Thoracic aorta (tissue), 2 donors: ENCODE measurements at regions not wholly inside any gene's neighbourhood (a gene's known extent, or its start where the extent isn't known, plus 50 kb on each side); places are given as distances from the start of the nearest gene placed in this dataset.
A peak's percentile ranks its signal among the peaks of the same experiment; 100 is the strongest.

Source experiments
- ATAC-seq: fragments of 150-250 bp; one replicate; pipeline ENCODE4 v1.8.0; 2017; ENCODE audit warnings: low read depth; ENCODE audit not compliant: insufficient number of reproducible peaks, low FRiP score
- DNase-seq: peaks from one replicate; pipeline ENCODE4 v3.0.0-alpha.2; 2020; ENCODE audit warnings: low spot score
- H3K27ac ChIP-seq, 2 donors: fragments of 200-600 bp; sonication (generic); 1 replicate in 1 of 2; 2 replicates in 1 of 2; pipeline ENCODE4 v1.5.1; 2016; ENCODE audit warnings: mild to moderate bottlenecking in 2 of 2, moderate library complexity in 2 of 2
- H3K27me3 ChIP-seq: fragments of 200-600 bp; sonication (generic); replicated peaks from 2 replicates; pipeline ENCODE4 v1.6.0; 2016; ENCODE audit warnings: mild to moderate bottlenecking; ENCODE audit not compliant: insufficient read depth
- H3K36me3 ChIP-seq: fragments of 200-600 bp; sonication (generic); one replicate; pipeline ENCODE4 v1.5.1; 2016
- H3K4me1 ChIP-seq, 2 donors: fragments of 200-600 bp; sonication (generic); 1 replicate in 1 of 2; 2 replicates in 1 of 2; pipeline versions ENCODE4 v1.5.1 to v1.6.0; 2016; ENCODE audit warnings: low read depth in 2 of 2, mild to moderate bottlenecking in 1 of 2; ENCODE audit not compliant: control insufficient read depth in 1 of 2
- H3K4me3 ChIP-seq: fragments of 200-600 bp; sonication (generic); 2 replicates; pipeline ENCODE4 v1.5.1; 2016; ENCODE audit warnings: mild to moderate bottlenecking
- H3K9me3 ChIP-seq: fragments of 200-600 bp; sonication (generic); 2 replicates; pipeline ENCODE4 v1.5.1; 2016
- CTCF ChIP-seq: fragments of 200-600 bp; sonication (generic); IDR thresholded peaks from one replicate; pipeline ENCODE4 v1.5.1; 2019; ENCODE audit warnings: antibody characterized with exemption

DNA sequence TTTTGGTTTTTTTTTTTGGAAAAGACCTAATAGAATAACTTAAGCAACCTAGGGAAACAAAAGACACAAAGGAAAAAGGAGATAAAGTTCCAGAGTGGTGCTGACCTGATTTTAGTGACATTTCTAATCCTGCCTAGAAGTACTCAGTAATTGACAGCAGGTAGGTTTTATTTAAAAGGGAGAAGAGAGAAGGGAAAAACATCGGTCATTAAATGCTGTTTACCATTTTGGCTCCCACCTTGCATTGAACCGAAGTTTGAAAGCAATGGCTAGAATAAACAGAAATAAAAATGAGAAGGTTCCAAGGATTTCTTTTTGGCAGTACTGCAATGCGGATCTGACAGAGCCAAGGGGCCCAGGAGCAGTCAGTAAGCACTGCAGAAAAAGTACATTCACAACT is 115.8 kb upstream of the MAOA start:
- Histone ChIP-seq H3K4me3 (no peak overlapping the region), H3K4me1 (no peaks in the 10 kb centered on the region), H3K27me3 (no peaks in the 10 kb centered on the region), H3K36me3 (no peaks in the 10 kb centered on the region), H3K9me3 (no peaks in the 10 kb centered on the region), H3K27ac (no peak overlapping the region)
- DNase-seq (no peak), ATAC-seq (no peak)
- no peak for TF ChIP-seq CTCF

DNA sequence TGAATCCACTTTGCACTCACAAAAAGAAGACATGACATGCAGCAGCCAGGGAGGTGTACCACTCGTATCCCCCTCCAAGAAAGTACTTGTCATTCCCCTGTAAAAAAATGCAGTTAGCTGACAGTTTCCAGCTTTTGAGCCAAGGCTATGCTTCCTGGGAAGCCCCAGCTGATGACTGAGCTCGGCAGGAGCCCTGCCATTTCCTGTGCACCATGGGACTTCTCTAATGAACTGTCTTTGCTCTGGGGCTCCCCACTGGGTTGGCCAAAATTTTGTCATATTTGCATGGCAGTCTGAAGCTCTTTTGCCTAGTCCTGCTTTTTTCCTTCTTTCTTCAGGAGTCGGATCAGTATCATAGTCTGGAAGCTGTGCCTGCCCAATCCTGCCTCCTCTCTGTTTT is 104.5 kb upstream of the MAOA start:
- Histone ChIP-seq H3K27me3 (no peaks in the 10 kb centered on the region), H3K27ac (no peak overlapping the region), H3K4me3 (peak overlapping the region; percentile 36), H3K9me3 (no peaks in the 10 kb centered on the region), H3K4me1 (no peaks in the 10 kb centered on the region), H3K36me3 (no peaks in the 10 kb centered on the region)
- no peak for DNase-seq
- TF ChIP-seq CTCF = no peak
- no peak for ATAC-seq

- Histone ChIP-seq H3K27ac (no peak overlapping the region), H3K9me3 (no peaks in the 10 kb centered on the region), H3K27me3 (no peaks in the 10 kb centered on the region), H3K4me3 (peak overlapping the region; percentile 36), H3K4me1 (no peaks in the 10 kb centered on the region), H3K36me3 (no peaks in the 10 kb centered on the region)
- ATAC-seq (no peak), DNase-seq (no peak)
- TF ChIP-seq CTCF = no peak
Measured at GRCh38 chrX:43552156-43552555, 103.9 kb upstream of the MAOA start.

DNA sequence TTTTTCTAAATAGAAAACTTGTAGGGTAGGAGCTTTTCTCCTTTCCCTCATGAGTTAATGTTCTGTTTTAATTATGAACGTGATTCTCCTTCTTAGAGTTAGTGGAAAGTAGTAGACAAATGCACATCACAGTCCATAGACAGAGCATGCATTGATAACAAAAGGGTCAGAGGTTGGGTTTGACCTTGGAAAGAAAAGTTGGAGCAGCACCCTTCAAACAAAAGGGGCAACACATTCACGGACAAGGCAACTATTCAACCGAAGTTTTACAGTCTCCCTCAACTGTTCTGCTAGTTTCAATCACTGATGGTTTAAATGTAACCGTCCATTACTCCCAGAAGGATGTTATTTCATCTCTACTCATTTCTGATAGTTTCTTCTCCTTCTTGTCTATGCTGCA is 103.4 kb upstream of the MAOA start:
- DNase-seq (no peak), ATAC-seq (no peak)
- H3K27me3 ChIP-seq = no peaks in the 10 kb centered on the region
- H3K4me3 ChIP-seq = no peak overlapping the region
- H3K36me3 ChIP-seq = no peaks in the 10 kb centered on the region
- H3K27ac ChIP-seq = no peak overlapping the region
- no peaks in the 10 kb centered on the region for H3K9me3 ChIP-seq
- H3K4me1 ChIP-seq = no peaks in the 10 kb centered on the region
- no peak for TF ChIP-seq CTCF

- no peak for DNase-seq
- no peaks in the 10 kb centered on the region for H3K9me3 ChIP-seq
Measured at GRCh38 chrX:43553257-43553656, 102.8 kb upstream of the MAOA start.

More at GRCh38 chrX:43553257-43553656, 102.8 kb upstream of the MAOA start:
- Histone ChIP-seq H3K4me1 (no peaks in the 10 kb centered on the region), H3K27me3 (no peaks in the 10 kb centered on the region), H3K4me3 (no peak overlapping the region), H3K36me3 (no peaks in the 10 kb centered on the region), H3K27ac (no peak overlapping the region)
- TF ChIP-seq CTCF = no peak
- ATAC-seq = no peak
